Activated T-helper 2 cell treated with anti-CD3 and anti-CD28 coated beads, Interferon-gamma antibody, Interleukin-2, Interleukin-4, amounts not matched to agents 10 μg/mL and 5 μg/mL and 100 μg/mL, durations not matched to agents 14 hours and 24 hours and 36 hours (primary cell): ENCODE measurements at regions not wholly inside any gene's neighbourhood (a gene's known extent, or its start where the extent isn't known, plus 50 kb on each side); places are given as distances from the start of the nearest gene placed in this dataset.
A peak's percentile ranks its signal among the peaks of the same experiment; 100 is the strongest.
"Not testable (repeated sequence)": the region's sequence is repeated elsewhere in the genome, so short reads cannot be mapped to it uniquely, and the experiment has no call there.

Experiments
- DNase-seq: peaks from one replicate; pipeline ENCODE4 v3.0.0; 2021; ENCODE audit warnings: low spot score
- H3K27ac Mint-ChIP-seq: one replicate; pipeline ENCODE4 v1.8.0; 2021; ENCODE audit warnings: mixed read lengths
- H3K27me3 Mint-ChIP-seq: one replicate; pipeline ENCODE4 v1.8.0; 2021; ENCODE audit warnings: low read depth, mixed read lengths
- H3K36me3 Mint-ChIP-seq: one replicate; pipeline ENCODE4 v1.8.0; 2021; ENCODE audit warnings: low read depth, mixed read lengths
- H3K4me1 Mint-ChIP-seq: one replicate; pipeline ENCODE4 v1.8.0; 2021; ENCODE audit warnings: low read depth, mixed read lengths
- H3K4me3 Mint-ChIP-seq: one replicate; pipeline ENCODE4 v1.8.0; 2021; ENCODE audit warnings: low read depth, mild to moderate bottlenecking, moderate library complexity, mixed read lengths
- H3K9me3 Mint-ChIP-seq: one replicate; pipeline ENCODE4 v1.8.0; 2021; ENCODE audit warnings: mixed read lengths
- intact Hi-C: fragments of 100-400 bp; cut with micrococcal nuclease; formaldehyde crosslinking; loops from one replicate; pipeline ENCODE4 v1.15.1; 2023

GRCh38 chr16:5239472-5240277, 142.1 kb upstream of the EEF2KMT start:
- H3K4me1 Mint-ChIP-seq, H3K36me3 Mint-ChIP-seq, H3K27ac Mint-ChIP-seq, H3K4me3 Mint-ChIP-seq, H3K9me3 Mint-ChIP-seq: not testable (repeated sequence)
- peak; percentile 41 for DNase-seq
- peaks cover 11% of the 10 kb centered on the region for H3K27me3 Mint-ChIP-seq
- intact Hi-C loops, result loop anchor here (10.0 kb wide), 1 partner anchor 375 kb away; no protein-coding TSS in a partner anchor

- Mint-ChIP-seq H3K9me3 (peaks cover 6% of the 10 kb centered on the region), H3K27ac (no peak overlapping the region), H3K36me3 (no peaks in the 10 kb centered on the region), H3K27me3 (peaks cover 6% of the 10 kb centered on the region), H3K4me3 (no peak overlapping the region), H3K4me1 (peaks cover 2% of the 10 kb centered on the region)
- DNase-seq, result no peak
- intact Hi-C loops, result loop anchor here (10.0 kb wide), 1 partner anchor 380 kb away; no protein-coding TSS in a partner anchor
Observed at GRCh38 chr16:5235119-5235518, 137.5 kb upstream of the EEF2KMT start.

GRCh38 chr16:5234295-5235050, 136.9 kb upstream of the EEF2KMT start:
- no peak overlapping the region for H3K27ac Mint-ChIP-seq
- H3K4me1 Mint-ChIP-seq, result peaks cover 2% of the 10 kb centered on the region
- no peak overlapping the region for H3K4me3 Mint-ChIP-seq
- H3K36me3 Mint-ChIP-seq, result no peaks in the 10 kb centered on the region
- no peak for DNase-seq
- H3K9me3 Mint-ChIP-seq, result peaks cover 6% of the 10 kb centered on the region
- intact Hi-C loops, result loop anchor here (10.0 kb wide), 1 partner anchor 380 kb away; no protein-coding TSS in a partner anchor
- peaks cover 6% of the 10 kb centered on the region for H3K27me3 Mint-ChIP-seq

GRCh38 chr16:5231246-5231759, 133.7 kb upstream of the EEF2KMT start:
- no peaks in the 10 kb centered on the region for H3K27me3 Mint-ChIP-seq

GRCh38 chr16:5228369-5228768, 130.8 kb upstream of the EEF2KMT start:
- Mint-ChIP-seq H3K9me3 (peaks cover 6% of the 10 kb centered on the region), H3K27me3 (no peaks in the 10 kb centered on the region), H3K4me1 (no peaks in the 10 kb centered on the region), H3K27ac (no peak overlapping the region), H3K4me3 (no peak overlapping the region), H3K36me3 (no peaks in the 10 kb centered on the region)
- intact Hi-C loops, result no loop called here
- DNase-seq, result no peak

More at GRCh38 chr16:5231246-5231759, 133.7 kb upstream of the EEF2KMT start:
- Mint-ChIP-seq H3K27ac (no peak overlapping the region), H3K9me3 (peaks cover 6% of the 10 kb centered on the region), H3K4me3 (no peak overlapping the region), H3K36me3 (no peaks in the 10 kb centered on the region), H3K4me1 (no peaks in the 10 kb centered on the region)
- intact Hi-C loops, result loop anchor here (10.0 kb wide), 1 partner anchor 383 kb away; no protein-coding TSS in a partner anchor
- DNase-seq, result no peak

GRCh38 chr16:5225931-5226655, 128.5 kb upstream of the EEF2KMT start:
- H3K9me3 Mint-ChIP-seq, result no peaks in the 10 kb centered on the region
- no peaks in the 10 kb centered on the region for H3K36me3 Mint-ChIP-seq
- no peaks in the 10 kb centered on the region for H3K27me3 Mint-ChIP-seq

GRCh38 chr16:5222761-5223160, 125.2 kb upstream of the EEF2KMT start:
- no peaks in the 10 kb centered on the region for H3K36me3 Mint-ChIP-seq
- intact Hi-C loops, result no loop called here

More at GRCh38 chr16:5225931-5226655, 128.5 kb upstream of the EEF2KMT start:
- H3K4me1 Mint-ChIP-seq, result no peaks in the 10 kb centered on the region
- no peak overlapping the region for H3K4me3 Mint-ChIP-seq
- intact Hi-C loops, result no loop called here
- no peak for DNase-seq
- no peak overlapping the region for H3K27ac Mint-ChIP-seq

GRCh38 chr16:5221831-5222230, 124.2 kb upstream of the EEF2KMT start:
- H3K27me3 Mint-ChIP-seq, H3K4me1 Mint-ChIP-seq, H3K36me3 Mint-ChIP-seq, DNase-seq, H3K4me3 Mint-ChIP-seq, H3K27ac Mint-ChIP-seq, intact Hi-C loops, H3K9me3 Mint-ChIP-seq: not testable (repeated sequence)

More at GRCh38 chr16:5222761-5223160, 125.2 kb upstream of the EEF2KMT start:
- no peaks in the 10 kb centered on the region for H3K27me3 Mint-ChIP-seq
- no peaks in the 10 kb centered on the region for H3K9me3 Mint-ChIP-seq
- H3K4me3 Mint-ChIP-seq, result no peak overlapping the region
- no peak for DNase-seq
- H3K27ac Mint-ChIP-seq, result no peak overlapping the region
- H3K4me1 Mint-ChIP-seq, result no peaks in the 10 kb centered on the region

- H3K4me1 Mint-ChIP-seq, result no peaks in the 10 kb centered on the region
- intact Hi-C loops, result no loop called here
- H3K9me3 Mint-ChIP-seq, result no peaks in the 10 kb centered on the region
- H3K27me3 Mint-ChIP-seq, result no peaks in the 10 kb centered on the region
- no peak overlapping the region for H3K4me3 Mint-ChIP-seq
- DNase-seq, result no peak
- no peak overlapping the region for H3K27ac Mint-ChIP-seq
- no peaks in the 10 kb centered on the region for H3K36me3 Mint-ChIP-seq
Observed at GRCh38 chr16:5220705-5221104, 123.1 kb upstream of the EEF2KMT start.

GRCh38 chr16:5216441-5217080, 119.0 kb upstream of the EEF2KMT start:
- Mint-ChIP-seq H3K27me3 (peaks cover 8% of the 10 kb centered on the region), H3K27ac (no peak overlapping the region), H3K4me1 (no peaks in the 10 kb centered on the region), H3K36me3 (no peaks in the 10 kb centered on the region), H3K9me3 (no peaks in the 10 kb centered on the region), H3K4me3 (no peak overlapping the region)
- intact Hi-C loops, result no loop called here
- no peak for DNase-seq

GRCh38 chr16:5215901-5216300, 118.3 kb upstream of the EEF2KMT start:
- H3K27ac Mint-ChIP-seq, result no peak overlapping the region
- no peak overlapping the region for H3K4me3 Mint-ChIP-seq
- H3K4me1 Mint-ChIP-seq, result no peaks in the 10 kb centered on the region
- H3K9me3 Mint-ChIP-seq, result no peaks in the 10 kb centered on the region
- DNase-seq, result no peak
- H3K27me3 Mint-ChIP-seq, result peaks cover 8% of the 10 kb centered on the region
- no peaks in the 10 kb centered on the region for H3K36me3 Mint-ChIP-seq
- intact Hi-C loops, result no loop called here

- intact Hi-C loops, result no loop called here
- no peak for DNase-seq
- Mint-ChIP-seq H3K27ac (no peak overlapping the region), H3K9me3 (no peaks in the 10 kb centered on the region), H3K4me3 (no peak overlapping the region), H3K36me3 (no peaks in the 10 kb centered on the region), H3K4me1 (no peaks in the 10 kb centered on the region), H3K27me3 (peaks cover 8% of the 10 kb centered on the region)
Observed at GRCh38 chr16:5214466-5214865, 116.9 kb upstream of the EEF2KMT start.
